ENCODE measurements at regions not wholly inside any gene's neighbourhood (a gene's known extent, or its start where the extent isn't known, plus 50 kb on each side); places are given as distances from the start of the nearest gene placed in this dataset.

GRCh38 chr15:39139431-39140059, 441.3 kb upstream of the THBS1 start:
- H3K4me3 ChIP-seq (replicated peaks; ENCODE audit: low read depth, low read length), result no peak overlapping the region
- no peak for TF ChIP-seq CTCF (IDR thresholded peaks at IDR 0.05; ENCODE audit: low read depth, low read length, missing control alignments)
- no peak for DNase-seq (ENCODE audit: extremely low read depth, low read depth)

GRCh38 chr15:39140060-39140604, 440.7 kb upstream of the THBS1 start:
- no peak overlapping the region for H3K4me3 ChIP-seq (replicated peaks; ENCODE audit: low read depth, low read length)
- TF ChIP-seq CTCF (IDR thresholded peaks at IDR 0.05; ENCODE audit: low read depth, low read length, missing control alignments), result no peak
- peak; percentile 87 for DNase-seq (ENCODE audit: extremely low read depth, low read depth)

- H3K4me3 ChIP-seq (replicated peaks; ENCODE audit: low read depth, low read length), result no peak overlapping the region
- TF ChIP-seq CTCF (IDR thresholded peaks at IDR 0.05; ENCODE audit: low read depth, low read length, missing control alignments), result no peak
- no peak for DNase-seq (ENCODE audit: extremely low read depth, low read depth)
Measured at GRCh38 chr15:39142500-39142899, 438.4 kb upstream of the THBS1 start.

GRCh38 chr15:39143479-39143878, 437.4 kb upstream of the THBS1 start:
- no peak for DNase-seq (ENCODE audit: extremely low read depth, low read depth)
- no peak overlapping the region for H3K4me3 ChIP-seq (replicated peaks; ENCODE audit: low read depth, low read length)
- TF ChIP-seq CTCF (IDR thresholded peaks at IDR 0.05; ENCODE audit: low read depth, low read length, missing control alignments), result no peak

GRCh38 chr15:39144051-39144450, 436.8 kb upstream of the THBS1 start:
- DNase-seq (ENCODE audit: extremely low read depth, low read depth), result no peak
- no peak for TF ChIP-seq CTCF (IDR thresholded peaks at IDR 0.05; ENCODE audit: low read depth, low read length, missing control alignments)
- no peak overlapping the region for H3K4me3 ChIP-seq (replicated peaks; ENCODE audit: low read depth, low read length)

- DNase-seq (ENCODE audit: extremely low read depth, low read depth), result no peak
- no peak for TF ChIP-seq CTCF (IDR thresholded peaks at IDR 0.05; ENCODE audit: low read depth, low read length, missing control alignments)
- no peak overlapping the region for H3K4me3 ChIP-seq (replicated peaks; ENCODE audit: low read depth, low read length)
Measured at GRCh38 chr15:39144613-39145499, 436.0 kb upstream of the THBS1 start.

Data from HFF-Myc (cell line).